ENCODE measurements at regions not wholly inside any gene's neighbourhood (a gene's known extent, or its start where the extent isn't known, plus 50 kb on each side); places are given as distances from the start of the nearest gene placed in this dataset.
"Not testable (repeated sequence)": the region's sequence is repeated elsewhere in the genome, so short reads cannot be mapped to it uniquely, and the experiment has no call there.

GRCh38 chr7:26987338-26987737 lies 108.5 kb downstream of the HOXA1 start:
- DNase-seq (ENCODE audit: low read depth): no peak
- H3K4me3 ChIP-seq (replicated peaks; ENCODE audit: low read depth, low read length): no peak overlapping the region
- TF ChIP-seq CTCF (IDR thresholded peaks at IDR 0.05; ENCODE audit: low read length, missing control alignments): no peak

- DNase-seq (ENCODE audit: low read depth): no peak
- no peak for TF ChIP-seq CTCF (IDR thresholded peaks at IDR 0.05; ENCODE audit: low read length, missing control alignments)
- no peak overlapping the region for H3K4me3 ChIP-seq (replicated peaks; ENCODE audit: low read depth, low read length)
Observed at GRCh38 chr7:26978146-26978545, 113.8 kb upstream of the SKAP2 start.

DNA sequence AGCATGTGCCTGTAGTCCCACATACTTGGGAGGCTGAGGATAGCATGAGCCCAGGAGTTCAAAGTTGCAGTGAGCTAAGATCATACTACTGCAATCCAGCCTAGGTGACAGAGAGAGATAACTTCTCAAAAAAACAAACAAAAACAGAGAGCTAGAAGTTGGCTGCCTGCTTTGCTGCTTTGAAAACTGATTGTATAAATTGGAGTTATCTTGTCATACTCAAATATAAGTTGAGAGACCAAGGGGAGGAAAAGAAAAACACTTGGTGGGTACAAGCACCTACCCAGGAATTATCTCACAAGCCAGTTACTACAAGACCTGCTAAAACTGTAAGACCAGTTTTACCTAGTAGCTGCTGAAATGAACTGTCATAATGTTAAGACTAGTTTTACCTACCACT lies 112.5 kb upstream of the SKAP2 start:
- no peak for TF ChIP-seq CTCF (IDR thresholded peaks at IDR 0.05; ENCODE audit: low read length, missing control alignments)
- no peak for DNase-seq (ENCODE audit: low read depth)
- no peak overlapping the region for H3K4me3 ChIP-seq (replicated peaks; ENCODE audit: low read depth, low read length)

GRCh38 chr7:26971924-26972323 lies 107.5 kb upstream of the SKAP2 start:
- not testable (repeated sequence) for DNase-seq (ENCODE audit: low read depth); H3K4me3 ChIP-seq (replicated peaks; ENCODE audit: low read depth, low read length)

DNA sequence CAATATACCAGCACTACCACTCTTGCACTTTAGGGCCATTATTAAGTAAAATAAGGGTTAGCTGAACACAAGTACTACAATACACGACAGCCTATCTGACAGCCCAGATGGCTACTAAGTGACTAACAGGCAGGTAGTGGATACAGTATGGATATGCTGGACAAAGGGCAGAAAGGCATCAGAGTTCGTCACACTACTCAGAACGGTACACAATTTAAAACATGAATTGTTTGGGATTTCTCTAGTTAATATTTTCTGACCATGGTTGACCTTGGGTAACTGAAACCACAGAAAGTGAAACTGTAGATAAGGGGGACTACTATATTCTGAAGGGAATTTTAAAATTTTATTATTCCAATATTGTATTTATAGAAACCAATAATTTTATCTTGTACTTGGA lies 101.3 kb upstream of the SKAP2 start:
- no peak overlapping the region for H3K4me3 ChIP-seq (replicated peaks; ENCODE audit: low read depth, low read length)
- no peak for TF ChIP-seq CTCF (IDR thresholded peaks at IDR 0.05; ENCODE audit: low read length, missing control alignments)
- DNase-seq (ENCODE audit: low read depth): no peak

DNA sequence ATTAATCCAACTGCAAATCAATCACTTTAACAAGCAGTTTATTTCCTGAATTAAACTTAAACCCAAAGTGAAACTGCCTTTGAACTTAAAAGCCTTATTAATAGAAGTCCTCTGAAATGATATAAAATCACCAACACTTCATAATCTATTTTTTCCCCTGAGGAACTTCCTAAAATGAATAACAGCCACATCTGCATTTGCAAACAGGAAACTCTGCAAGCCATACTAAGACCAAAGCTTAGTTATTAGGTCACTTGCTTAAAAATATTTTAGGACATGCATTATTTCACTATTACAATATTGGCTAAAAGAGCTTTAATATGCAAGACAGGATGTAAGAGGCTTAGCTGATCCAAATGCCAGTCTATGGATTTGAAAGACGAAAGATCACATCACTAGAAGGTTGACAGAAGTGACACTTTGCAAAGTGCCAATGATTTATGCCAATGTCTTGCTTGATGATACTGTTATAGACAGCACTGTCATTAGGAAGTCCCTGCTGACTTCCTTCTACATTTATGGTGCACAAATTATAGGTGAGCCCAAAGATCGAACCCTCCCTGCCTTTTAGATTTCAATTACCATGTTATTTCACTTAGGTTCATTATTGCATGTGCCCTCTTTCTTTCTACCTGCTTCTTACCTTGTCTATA lies 99.9 kb upstream of the SKAP2 start:
- no peak for DNase-seq (ENCODE audit: low read depth)
- no peak overlapping the region for H3K4me3 ChIP-seq (replicated peaks; ENCODE audit: low read depth, low read length)
- TF ChIP-seq CTCF (IDR thresholded peaks at IDR 0.05; ENCODE audit: low read length, missing control alignments): no peak

DNA sequence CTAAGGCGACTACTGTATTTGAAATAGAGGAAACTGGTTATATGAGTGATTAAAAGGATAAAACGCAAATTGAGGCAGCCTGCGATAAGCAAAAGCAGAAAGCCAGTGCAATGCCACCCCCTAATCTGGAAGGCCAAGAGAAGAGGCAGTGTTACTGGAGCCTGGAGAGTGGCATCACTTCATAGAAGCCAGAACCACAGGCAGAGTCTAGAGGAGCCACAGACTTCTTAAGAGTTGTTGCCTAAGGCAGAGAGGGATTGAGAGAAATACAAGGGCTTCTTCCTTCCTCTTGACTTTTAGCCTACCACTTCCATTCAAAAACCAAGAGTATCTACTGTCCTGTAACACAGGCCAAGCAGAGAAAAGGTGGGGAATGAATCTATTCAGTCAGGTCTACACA lies 94.9 kb upstream of the SKAP2 start:
- H3K4me3 ChIP-seq (replicated peaks; ENCODE audit: low read depth, low read length): no peak overlapping the region
- no peak for DNase-seq (ENCODE audit: low read depth)
- no peak for TF ChIP-seq CTCF (IDR thresholded peaks at IDR 0.05; ENCODE audit: low read length, missing control alignments)

All from fibroblast of pulmonary artery (primary cell).